ENCODE measurements at regions not wholly inside any gene's neighbourhood (a gene's known extent, or its start where the extent isn't known, plus 50 kb on each side); places are given as distances from the start of the nearest gene placed in this dataset.
A peak's percentile ranks its signal among the peaks of the same experiment; 100 is the strongest.

GRCh38 chr9:28005779-28006178 lies 432.5 kb upstream of the C9orf72 start:
- no peak for DNase-seq

- DNase-seq = no peak
Observed at GRCh38 chr9:28007097-28007817, 434.0 kb upstream of the C9orf72 start.

- no peak for DNase-seq
Observed at GRCh38 chr9:28014212-28014611, 440.9 kb upstream of the C9orf72 start.

GRCh38 chr9:28024676-28025075 lies 451.4 kb upstream of the C9orf72 start:
- peak in 2 of 58 donors; percentile 2 to 3 for DNase-seq

- DNase-seq = no peak
Observed at GRCh38 chr9:28025186-28025585, 451.9 kb upstream of the C9orf72 start.

- DNase-seq = no peak
Observed at GRCh38 chr9:28031521-28032267, 458.4 kb upstream of the C9orf72 start.

- DNase-seq = no peak
Observed at GRCh38 chr9:28032268-28032590, 458.9 kb upstream of the C9orf72 start.

GRCh38 chr9:28034242-28034641 lies 461.0 kb upstream of the C9orf72 start:
- DNase-seq = no peak

GRCh38 chr9:28037968-28038367 lies 464.7 kb upstream of the C9orf72 start:
- no peak for DNase-seq

GRCh38 chr9:28045051-28045450 lies 471.8 kb upstream of the C9orf72 start:
- DNase-seq = peak in 1 of 58 donors; percentile 4

GRCh38 chr9:28050046-28050445 lies 476.8 kb upstream of the C9orf72 start:
- no peak for DNase-seq

- no peak for DNase-seq
Observed at GRCh38 chr9:28050941-28051340, 477.7 kb upstream of the C9orf72 start.

- no peak for DNase-seq
Observed at GRCh38 chr9:28051559-28052503, 478.6 kb upstream of the C9orf72 start.

GRCh38 chr9:28053096-28053777 lies 480.0 kb upstream of the C9orf72 start:
- DNase-seq = no peak

- no peak for DNase-seq
Observed at GRCh38 chr9:28056006-28056405, 482.7 kb upstream of the C9orf72 start.

GRCh38 chr9:28056466-28056865 lies 483.2 kb upstream of the C9orf72 start:
- no peak for DNase-seq

GRCh38 chr9:28059192-28059591 lies 485.9 kb upstream of the C9orf72 start:
- no peak for DNase-seq

GRCh38 chr9:28064241-28064815 lies 491.0 kb upstream of the C9orf72 start:
- no peak for DNase-seq

GRCh38 chr9:28073270-28073669 lies 500.0 kb upstream of the C9orf72 start:
- DNase-seq = peak in 5 of 58 donors; percentile 1 to 14 (median 2)

- DNase-seq = no peak
Observed at GRCh38 chr9:28079677-28080076, 506.4 kb upstream of the C9orf72 start.

GRCh38 chr9:28082671-28083070 lies 509.4 kb upstream of the C9orf72 start:
- DNase-seq = no peak
